Upper lobe of left lung (tissue), 6 donors: ENCODE measurements at regions not wholly inside any gene's neighbourhood (a gene's known extent, or its start where the extent isn't known, plus 50 kb on each side); places are given as distances from the start of the nearest gene placed in this dataset.

Source experiments
- ATAC-seq, 2 donors: fragments of 200-7000 bp; cut with Tn5 transposase; one replicate each; pipeline ENCODE4 v1.9.1; 2022; ENCODE audit warnings: mild to moderate bottlenecking in 2 of 2, moderate library complexity in 2 of 2; ENCODE audit not compliant: low FRiP score in 2 of 2
- DNase-seq, 2 donors: peaks; one replicate each; pipeline ENCODE4 v3.0.0-alpha.2; 2019 to 2020
- H3K27ac ChIP-seq, 4 donors: fragments of 200-600 bp; sonication (generic); one replicate each; pipeline ENCODE4 v1.5.1; 2016 to 2019
- H3K27me3 ChIP-seq, 4 donors: fragments of 200-600 bp; sonication (generic); one replicate each; pipeline ENCODE4 v1.5.1; 2017 to 2019
- H3K36me3 ChIP-seq, 4 donors: fragments of 200-600 bp; sonication (generic); one replicate each; pipeline ENCODE4 v1.5.1; 2016 to 2019
- H3K4me1 ChIP-seq, 4 donors: fragments of 200-600 bp; sonication (generic); one replicate each; pipeline ENCODE4 v1.5.1; 2018 to 2019
- H3K4me3 ChIP-seq, 4 donors: fragments of 200-600 bp; sonication (generic); one replicate each; pipeline ENCODE4 v1.5.1; 2017 to 2019; ENCODE audit warnings: mild to moderate bottlenecking in 2 of 4, moderate library complexity in 1 of 4
- H3K9me3 ChIP-seq, 4 donors: fragments of 200-600 bp; sonication (generic); one replicate each; pipeline ENCODE4 v1.5.1; 2018 to 2019
- CTCF ChIP-seq, 6 experiments: fragments of 450-650 bp in 4 of 6; fragments of 200-600 bp in 2 of 6; sonication (generic) in 2 of 6; IDR thresholded peaks; one replicate each; pipeline ENCODE4 v1.5.1; 2016 to 2019; ENCODE audit warnings: antibody characterized with exemption in 6 of 6
- EP300 ChIP-seq, 4 donors: sonication (generic); formaldehyde crosslinking; IDR thresholded peaks; one replicate each; pipeline ENCODE4 v1.5.1; 2017; ENCODE audit warnings: antibody characterized with exemption in 4 of 4, control low read depth in 2 of 4
- POLR2A ChIP-seq, 4 donors: fragments of 450-650 bp; IDR thresholded peaks; one replicate each; pipeline ENCODE4 v1.5.1; 2016 to 2017; ENCODE audit warnings: antibody characterized with exemption in 4 of 4, mild to moderate bottlenecking in 2 of 4
- POLR2AphosphoS5 ChIP-seq, 2 donors: sonication (generic); formaldehyde crosslinking; IDR thresholded peaks; one replicate each; pipeline ENCODE4 v1.5.1; 2017; ENCODE audit warnings: antibody characterized with exemption in 2 of 2
- WGBS, 2 donors: methylation state at CpG; one replicate each; pipeline ENCODE4 v1.1.5; 2017 to 2018; 5-methylcytosine and 5-hydroxymethylcytosine counted together
- donor health status: DM: no; HTN: no; CAD: no; lungs with moderate emphysema.
- donor health status: DM: no; HTN: yes; CAD: no; lungs with severe emphysema.

GRCh38 chr10:128701381-128701780, 575.2 kb upstream of the MKI67 start:
- no peak for TF ChIP-seq POLR2A (IDR thresholded peaks at IDR 0.05)
- no peak for TF ChIP-seq POLR2AphosphoS5 (IDR thresholded peaks at IDR 0.05)
- TF ChIP-seq CTCF (IDR thresholded peaks at IDR 0.05) = no peak
- TF ChIP-seq EP300 (IDR thresholded peaks at IDR 0.05) = no peak
- H3K9me3 ChIP-seq = no peaks in the 10 kb centered on the region
- WGBS, 2 donors = 69 to 88% methylated on average over 1 to 4 of the region's 4 CpGs
- no peak for ATAC-seq
- DNase-seq = no peak
- no peak overlapping the region for H3K4me3 ChIP-seq
- no peaks in the 10 kb centered on the region for H3K27me3 ChIP-seq
- no peaks in the 10 kb centered on the region for H3K36me3 ChIP-seq
- H3K27ac ChIP-seq = no peak overlapping the region
- H3K4me1 ChIP-seq = no peaks in the 10 kb centered on the region

GRCh38 chr10:128701837-128702236, 575.6 kb upstream of the MKI67 start:
- H3K4me1 ChIP-seq = no peaks in the 10 kb centered on the region
- no peaks in the 10 kb centered on the region for H3K9me3 ChIP-seq
- ATAC-seq (no peak), DNase-seq (no peak)
- H3K27ac ChIP-seq = no peak overlapping the region
- WGBS, 2 donors = 75 to 92% methylated on average over 1 of the region's 1 CpG
- no peaks in the 10 kb centered on the region for H3K36me3 ChIP-seq
- TF ChIP-seq CTCF (IDR thresholded peaks at IDR 0.05) = no peak
- no peak for TF ChIP-seq POLR2AphosphoS5 (IDR thresholded peaks at IDR 0.05)
- TF ChIP-seq EP300 (IDR thresholded peaks at IDR 0.05) = no peak
- no peak for TF ChIP-seq POLR2A (IDR thresholded peaks at IDR 0.05)
- H3K4me3 ChIP-seq = no peak overlapping the region
- no peaks in the 10 kb centered on the region for H3K27me3 ChIP-seq

GRCh38 chr10:128704716-128705115, 578.5 kb upstream of the MKI67 start:
- no peak for TF ChIP-seq EP300 (IDR thresholded peaks at IDR 0.05)
- no peak for TF ChIP-seq CTCF (IDR thresholded peaks at IDR 0.05)
- no peak for TF ChIP-seq POLR2AphosphoS5 (IDR thresholded peaks at IDR 0.05)
- TF ChIP-seq POLR2A (IDR thresholded peaks at IDR 0.05) = no peak
- WGBS, 2 donors = 48 to 50% methylated on average over 1 of the region's 1 CpG
- no peaks in the 10 kb centered on the region for H3K36me3 ChIP-seq

GRCh38 chr10:128708182-128708581, 582.0 kb upstream of the MKI67 start:
- H3K4me1 ChIP-seq = no peaks in the 10 kb centered on the region
- H3K4me3 ChIP-seq = no peak overlapping the region
- ATAC-seq = no peak
- TF ChIP-seq CTCF (IDR thresholded peaks at IDR 0.05) = no peak
- TF ChIP-seq EP300 (IDR thresholded peaks at IDR 0.05) = no peak
- TF ChIP-seq POLR2AphosphoS5 (IDR thresholded peaks at IDR 0.05) = no peak
- TF ChIP-seq POLR2A (IDR thresholded peaks at IDR 0.05) = no peak
- H3K27me3 ChIP-seq = no peaks in the 10 kb centered on the region
- H3K36me3 ChIP-seq = no peaks in the 10 kb centered on the region
- no peak overlapping the region for H3K27ac ChIP-seq
- DNase-seq = no peak
- 69 to 70% methylated on average over 9 of the region's 9 CpGs for WGBS, 2 donors
- H3K9me3 ChIP-seq = no peaks in the 10 kb centered on the region

More at GRCh38 chr10:128704716-128705115, 578.5 kb upstream of the MKI67 start:
- ATAC-seq = no peak
- H3K27me3 ChIP-seq = no peaks in the 10 kb centered on the region
- no peak overlapping the region for H3K27ac ChIP-seq
- H3K4me3 ChIP-seq = no peak overlapping the region
- DNase-seq = no peak
- H3K9me3 ChIP-seq = no peaks in the 10 kb centered on the region
- H3K4me1 ChIP-seq = no peaks in the 10 kb centered on the region

DNA sequence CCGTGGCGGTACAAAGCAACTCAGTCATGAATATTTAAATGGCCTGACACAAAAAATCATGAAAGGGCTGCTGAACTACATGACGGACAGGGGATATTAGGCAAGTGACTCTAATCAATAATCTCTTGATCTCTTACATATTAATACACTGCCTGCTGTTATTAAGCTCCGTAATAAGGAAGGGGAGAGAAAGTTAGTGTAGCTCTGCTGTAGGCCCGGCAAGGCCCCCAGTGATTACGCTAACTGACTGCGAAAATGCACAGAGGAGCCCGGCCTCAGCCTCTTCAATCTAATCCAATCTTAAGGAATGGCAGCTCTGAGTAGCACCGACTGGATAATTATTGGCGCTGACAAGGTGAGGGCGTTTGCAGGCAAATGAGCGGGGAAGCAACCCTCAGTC, 583.5 kb upstream of the MKI67 start:
- Histone ChIP-seq H3K4me3 (no peak overlapping the region), H3K27ac (no peak overlapping the region)
- no peak for DNase-seq

More for the DNA sequence above, 583.5 kb upstream of the MKI67 start:
- WGBS, 2 donors = 65 to 70% methylated on average over 10 to 12 of the region's 12 CpGs
- Histone ChIP-seq H3K4me1 (no peaks in the 10 kb centered on the region), H3K9me3 (no peaks in the 10 kb centered on the region), H3K36me3 (no peaks in the 10 kb centered on the region), H3K27me3 (no peaks in the 10 kb centered on the region)
- ATAC-seq = no peak
- TF ChIP-seq CTCF (IDR thresholded peaks at IDR 0.05) (no peak), POLR2AphosphoS5 (IDR thresholded peaks at IDR 0.05) (no peak), EP300 (IDR thresholded peaks at IDR 0.05) (no peak), POLR2A (IDR thresholded peaks at IDR 0.05) (no peak)
